ENCODE measurements at regions not wholly inside any gene's neighbourhood (a gene's known extent, or its start where the extent isn't known, plus 50 kb on each side); places are given as distances from the start of the nearest gene placed in this dataset.

- TF ChIP-seq USF2 (CRISPR knock-in tag; IDR thresholded peaks at IDR 0.05): no peak
- no peak for TF ChIP-seq FOXP1 (CRISPR knock-in tag; IDR thresholded peaks at IDR 0.05; ENCODE audit: borderline replicate concordance)
- TF ChIP-seq PREB (CRISPR knock-in tag; IDR thresholded peaks at IDR 0.05; ENCODE audit: borderline replicate concordance): no peak
- TF ChIP-seq ZNF532 (CRISPR knock-in tag; IDR thresholded peaks at IDR 0.05; ENCODE audit: borderline replicate concordance): no peak
- no peak for TF ChIP-seq ZBTB43 (CRISPR knock-in tag; IDR thresholded peaks at IDR 0.05)
- no peak for TF ChIP-seq NFATC4 (CRISPR knock-in tag; IDR thresholded peaks at IDR 0.05)
- TF ChIP-seq NFYB (CRISPR knock-in tag; conservative IDR thresholded peaks at IDR 0.05; ENCODE audit: low read depth): no peak
- no peak for TF ChIP-seq NFE2L1 (CRISPR knock-in tag; IDR thresholded peaks at IDR 0.05)
These were observed 228.3 kb upstream of the PKN2 start (continued) for GRCh38 chr1:88455621-88456256.

- Mint-ChIP-seq H3K4me3 (no peak overlapping the region), H3K27me3 (ENCODE audit: low read depth) (peaks cover 5% of the 10 kb centered on the region), H3K9me3 (no peaks in the 10 kb centered on the region), H3K36me3 (no peaks in the 10 kb centered on the region), H3K4me1 (peaks cover 4% of the 10 kb centered on the region), H3K27ac (no peak overlapping the region)
- no peak for ATAC-seq
- TF ChIP-seq ZNF232 (CRISPR knock-in tag; IDR thresholded peaks at IDR 0.05) (no peak), NFYB (CRISPR knock-in tag; conservative IDR thresholded peaks at IDR 0.05; ENCODE audit: low read depth) (no peak), ELF4 (CRISPR knock-in tag; IDR thresholded peaks at IDR 0.05; ENCODE audit: low read depth) (no peak), PRRX2 (CRISPR knock-in tag; IDR thresholded peaks at IDR 0.05) (no peak), ZNF317 (CRISPR knock-in tag; IDR thresholded peaks at IDR 0.05; ENCODE audit: borderline replicate concordance, low read depth) (no peak), ETV6 (CRISPR knock-in tag; IDR thresholded peaks at IDR 0.05) (no peak), ZNF423 (CRISPR knock-in tag; IDR thresholded peaks at IDR 0.05) (no peak), ZMAT4 (CRISPR knock-in tag; IDR thresholded peaks at IDR 0.05) (no peak), FOXP1 (CRISPR knock-in tag; IDR thresholded peaks at IDR 0.05; ENCODE audit: borderline replicate concordance) (no peak), SMAD4 (CRISPR knock-in tag; IDR thresholded peaks at IDR 0.05) (no peak), CREM (CRISPR knock-in tag; IDR thresholded peaks at IDR 0.05) (no peak), NR3C1 (CRISPR knock-in tag; conservative IDR thresholded peaks at IDR 0.05; ENCODE audit: low read depth) (no peak), IRF1 (CRISPR knock-in tag; IDR thresholded peaks at IDR 0.05) (no peak), TEAD1 (CRISPR knock-in tag; IDR thresholded peaks at IDR 0.05) (no peak), IRF2 (CRISPR knock-in tag; IDR thresholded peaks at IDR 0.05; ENCODE audit: borderline replicate concordance, low read depth) (no peak), TEAD4 (CRISPR knock-in tag; IDR thresholded peaks at IDR 0.05) (no peak), HMGXB4 (CRISPR knock-in tag; IDR thresholded peaks at IDR 0.05) (no peak), EMX1 (CRISPR knock-in tag; IDR thresholded peaks at IDR 0.05) (no peak), MXD4 (CRISPR knock-in tag; IDR thresholded peaks at IDR 0.05; ENCODE audit: borderline replicate concordance) (no peak), RORB (CRISPR knock-in tag; IDR thresholded peaks at IDR 0.05) (no peak)
- ChIA-PET CTCF (no interaction called here), POLR2A (no interaction called here)
- no peak for DNase-seq (ENCODE audit: low spot score)
These were observed 226.9 kb upstream of the PKN2 start for GRCh38 chr1:88457197-88457596.
